ENCODE measurements at regions not wholly inside any gene's neighbourhood (a gene's known extent, or its start where the extent isn't known, plus 50 kb on each side); places are given as distances from the start of the nearest gene placed in this dataset.
"Not testable (repeated sequence)": the region's sequence is repeated elsewhere in the genome, so short reads cannot be mapped to it uniquely, and the experiment has no call there.

- not testable (repeated sequence) for H3K4me1 ChIP-seq; H3K36me3 ChIP-seq; DNase-seq; H3K27me3 ChIP-seq; H3K4me3 ChIP-seq; H3K27ac ChIP-seq; H3K9me3 ChIP-seq (replicated peaks)
Observed at GRCh38 chr7:29667096-29667669, 103.5 kb downstream of the PRR15 start.

GRCh38 chr7:29671286-29671685 lies 107.7 kb downstream of the PRR15 start:
- not testable (repeated sequence) for H3K9me3 ChIP-seq (replicated peaks); H3K4me1 ChIP-seq; H3K27ac ChIP-seq; H3K36me3 ChIP-seq; DNase-seq; H3K4me3 ChIP-seq; H3K27me3 ChIP-seq

DNA sequence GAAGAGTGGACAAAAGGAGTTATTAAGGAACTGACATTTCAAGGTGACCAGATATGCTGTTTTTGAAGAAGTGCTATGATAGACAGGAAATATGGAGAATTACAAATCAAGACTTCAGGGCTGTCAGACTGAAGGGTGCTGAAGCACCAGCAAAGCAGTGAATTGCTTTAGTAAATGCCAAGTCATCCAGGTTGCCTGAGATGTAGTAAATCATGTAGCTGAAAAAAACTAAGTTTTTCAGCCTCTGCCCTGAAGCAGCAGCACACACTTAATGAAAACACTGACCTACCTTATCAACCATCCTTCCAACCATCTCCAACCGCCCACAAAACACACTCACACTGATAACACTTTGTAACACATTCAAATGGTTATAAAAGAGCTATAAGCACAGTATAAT lies 110.0 kb downstream of the PRR15 start:
- not testable (repeated sequence) for DNase-seq; H3K27ac ChIP-seq; H3K4me3 ChIP-seq; H3K4me1 ChIP-seq; H3K9me3 ChIP-seq (replicated peaks); H3K27me3 ChIP-seq; H3K36me3 ChIP-seq

DNA sequence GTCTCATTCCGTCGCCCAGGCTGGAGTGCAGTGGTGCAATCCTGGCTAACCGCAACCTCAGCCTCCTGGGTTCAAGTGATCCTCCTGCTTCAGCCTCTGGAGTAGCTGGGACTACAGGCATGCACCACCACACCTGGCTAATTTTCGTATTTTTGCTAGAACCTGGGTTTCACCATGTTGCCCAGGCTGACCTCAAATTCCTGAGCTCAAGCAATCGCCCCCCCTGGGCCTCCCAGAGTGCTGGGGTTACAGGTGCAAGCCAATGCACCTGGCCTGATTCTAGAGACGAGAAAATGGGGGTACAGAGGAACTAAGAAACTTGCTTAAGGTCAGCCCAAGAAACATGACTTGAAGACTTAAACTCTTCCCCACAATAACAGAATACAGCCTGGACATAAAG lies 111.0 kb downstream of the PRR15 start:
- not testable (repeated sequence) for H3K27ac ChIP-seq; H3K4me1 ChIP-seq; H3K27me3 ChIP-seq; H3K9me3 ChIP-seq (replicated peaks); H3K36me3 ChIP-seq; DNase-seq; H3K4me3 ChIP-seq

- H3K36me3 ChIP-seq; H3K9me3 ChIP-seq (replicated peaks): not testable (repeated sequence)
Observed at GRCh38 chr7:29677254-29677653, 113.6 kb downstream of the PRR15 start.

DNA sequence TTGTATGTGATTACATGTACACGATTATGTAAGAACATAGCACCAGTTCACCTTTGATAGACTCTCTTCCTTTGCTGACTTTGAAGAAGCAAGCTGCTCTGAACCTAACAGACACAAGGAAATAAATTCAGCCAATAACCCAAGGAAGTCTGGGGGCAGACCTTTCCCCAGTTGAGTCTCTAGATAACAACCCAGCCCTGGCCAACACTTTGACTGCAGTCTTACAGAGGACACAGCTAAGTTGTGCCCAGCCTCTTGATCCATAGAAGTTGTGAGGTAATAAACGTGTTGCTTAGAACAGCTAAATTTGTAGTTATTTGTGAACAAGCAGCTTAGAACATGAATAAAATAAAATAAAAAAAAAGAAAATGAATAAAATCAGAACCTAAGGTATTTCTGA lies 116.3 kb downstream of the PRR15 start:
- H3K27me3 ChIP-seq; H3K36me3 ChIP-seq; H3K27ac ChIP-seq; H3K9me3 ChIP-seq (replicated peaks); DNase-seq; H3K4me3 ChIP-seq; H3K4me1 ChIP-seq: not testable (repeated sequence)

More at GRCh38 chr7:29677254-29677653, 113.6 kb downstream of the PRR15 start:
- not testable (repeated sequence) for H3K4me3 ChIP-seq, H3K27me3 ChIP-seq, H3K27ac ChIP-seq, DNase-seq, H3K4me1 ChIP-seq

DNA sequence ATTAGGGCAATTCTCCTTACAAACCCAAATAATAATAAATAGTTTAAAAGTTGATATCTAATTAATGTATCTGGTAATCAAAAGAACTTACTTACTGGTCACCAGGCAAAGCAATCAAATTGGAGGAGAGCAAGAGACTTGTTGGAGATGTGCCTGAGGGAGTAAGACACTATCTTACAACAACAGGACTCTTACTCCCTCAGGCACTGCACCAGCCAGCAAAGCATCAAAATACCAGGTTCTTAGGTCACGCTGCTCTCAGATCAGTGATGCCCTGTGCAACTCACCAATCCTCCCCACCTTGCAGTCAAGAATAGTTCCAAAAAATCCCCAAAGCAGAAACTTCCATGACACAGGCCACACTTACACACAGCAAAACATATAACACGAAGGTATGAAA lies 117.0 kb downstream of the PRR15 start:
- not testable (repeated sequence) for H3K36me3 ChIP-seq; H3K27ac ChIP-seq; DNase-seq; H3K4me1 ChIP-seq; H3K27me3 ChIP-seq; H3K9me3 ChIP-seq (replicated peaks); H3K4me3 ChIP-seq

- not testable (repeated sequence) for H3K9me3 ChIP-seq (replicated peaks); H3K27me3 ChIP-seq; H3K4me1 ChIP-seq; H3K36me3 ChIP-seq
- peak overlapping the region; percentile 94 for H3K4me3 ChIP-seq
- DNase-seq: peak in 1 of 2 experiments; percentile 30
- H3K27ac ChIP-seq: peak overlapping the region; percentile 59
Observed at GRCh38 chr7:29684151-29684786, 120.6 kb downstream of the PRR15 start.

DNA sequence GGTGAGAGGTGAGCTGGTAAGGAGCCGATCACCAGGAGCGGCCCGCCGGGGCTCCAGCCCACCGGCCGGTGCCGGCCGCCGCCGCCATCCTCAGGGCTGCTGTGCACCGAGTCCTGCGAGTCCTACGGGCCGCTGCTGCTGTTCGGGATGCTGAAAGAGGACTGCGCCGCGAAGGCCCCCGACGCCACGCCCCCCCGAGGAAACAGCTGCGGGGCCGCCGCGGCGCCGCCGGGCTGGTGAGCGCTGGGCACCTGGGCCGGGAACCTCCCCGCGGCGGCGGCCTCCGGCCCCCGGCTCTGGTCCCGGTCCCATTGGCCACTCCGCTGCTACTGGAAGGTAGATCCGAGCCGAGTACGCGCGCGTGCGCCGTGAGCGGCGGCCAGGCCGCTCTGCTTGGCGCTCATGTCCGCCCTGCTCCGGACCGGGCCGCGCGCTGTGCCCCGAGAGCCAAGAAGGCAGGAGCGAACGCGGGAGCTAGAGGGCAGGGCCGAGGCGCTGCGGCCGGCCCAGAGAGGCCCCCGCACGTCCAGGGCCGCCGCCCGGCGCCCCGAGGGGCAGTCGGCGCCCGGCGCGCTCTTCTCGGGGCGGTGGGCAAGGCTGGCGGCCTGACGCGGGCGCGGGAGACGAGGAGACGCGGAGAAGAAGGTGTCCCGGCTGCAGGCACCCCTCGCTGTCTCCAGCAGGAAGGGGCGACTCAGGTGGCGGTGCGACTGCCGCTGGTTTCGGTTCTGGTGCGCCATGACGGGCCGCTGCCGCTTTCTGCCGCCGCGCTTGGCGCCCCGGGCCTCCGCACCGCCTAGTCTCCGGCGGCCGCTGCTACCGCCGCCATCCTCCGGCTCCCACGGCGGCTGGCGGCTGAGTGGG lies 121.3 kb upstream of the WIPF3 start:
- no peaks in the 10 kb centered on the region for H3K36me3 ChIP-seq
- DNase-seq: peak; percentile 82 to 85
- H3K27ac ChIP-seq: peak overlapping the region; percentile 59
- no peaks in the 10 kb centered on the region for H3K9me3 ChIP-seq (replicated peaks)
- peak overlapping the region; percentile 94 for H3K4me3 ChIP-seq
- no peaks in the 10 kb centered on the region for H3K4me1 ChIP-seq
- no peaks in the 10 kb centered on the region for H3K27me3 ChIP-seq

DNA sequence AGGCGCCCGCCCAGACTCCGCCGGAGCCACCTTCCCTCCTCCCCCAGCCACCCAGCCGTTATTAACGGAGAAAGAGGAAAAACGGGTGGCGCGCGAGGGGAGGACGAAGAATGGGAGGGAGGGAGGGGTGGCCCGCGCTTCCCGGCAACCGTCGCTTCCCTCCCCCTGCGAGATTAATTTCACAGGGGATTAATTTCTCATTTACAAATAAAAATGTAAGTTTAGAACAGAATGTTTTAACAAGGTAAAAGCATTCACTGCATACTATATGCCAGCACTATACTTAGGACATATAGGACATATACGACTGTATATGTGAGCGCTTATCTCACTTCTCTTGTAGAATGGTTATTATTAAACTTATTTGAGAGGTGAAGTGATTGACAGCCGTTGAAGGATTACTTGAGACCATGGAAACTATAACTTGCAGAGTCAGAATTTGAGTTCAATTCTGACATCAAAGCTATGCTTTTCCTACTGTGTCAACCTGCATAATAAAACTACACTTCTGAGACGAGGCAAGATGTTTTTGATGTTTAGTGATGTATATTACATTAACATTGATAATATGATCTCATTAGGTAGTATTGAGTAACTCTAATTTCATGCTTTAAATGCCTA lies 120.5 kb upstream of the WIPF3 start:
- not testable (repeated sequence) for H3K9me3 ChIP-seq (replicated peaks); H3K36me3 ChIP-seq; H3K27me3 ChIP-seq; H3K4me1 ChIP-seq
- peak overlapping the region; percentile 94 for H3K4me3 ChIP-seq
- DNase-seq: peak in 1 of 2 experiments; percentile 37
- peak overlapping the region; percentile 59 for H3K27ac ChIP-seq

DNA sequence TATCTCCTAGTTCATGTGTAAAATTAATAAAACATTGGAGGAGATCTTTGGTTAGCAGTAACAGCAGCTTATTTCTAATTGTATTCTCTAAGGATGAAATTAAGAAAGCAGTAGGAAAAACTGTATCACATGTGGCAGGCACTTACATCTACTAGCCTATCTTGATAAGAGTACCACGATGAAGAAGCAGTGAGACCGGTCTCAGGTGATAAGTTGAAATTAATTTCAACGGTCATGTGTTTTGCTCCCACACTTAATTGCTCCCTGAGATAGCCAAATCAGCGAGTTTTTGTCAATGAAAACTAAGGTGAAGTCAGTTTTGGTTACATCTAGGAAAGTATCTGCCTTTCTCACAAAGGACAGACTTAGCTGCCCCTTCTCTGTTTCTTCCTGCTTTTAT lies 115.8 kb upstream of the WIPF3 start:
- H3K9me3 ChIP-seq (replicated peaks); H3K4me1 ChIP-seq; H3K27ac ChIP-seq; H3K36me3 ChIP-seq; DNase-seq; H3K27me3 ChIP-seq; H3K4me3 ChIP-seq: not testable (repeated sequence)

DNA sequence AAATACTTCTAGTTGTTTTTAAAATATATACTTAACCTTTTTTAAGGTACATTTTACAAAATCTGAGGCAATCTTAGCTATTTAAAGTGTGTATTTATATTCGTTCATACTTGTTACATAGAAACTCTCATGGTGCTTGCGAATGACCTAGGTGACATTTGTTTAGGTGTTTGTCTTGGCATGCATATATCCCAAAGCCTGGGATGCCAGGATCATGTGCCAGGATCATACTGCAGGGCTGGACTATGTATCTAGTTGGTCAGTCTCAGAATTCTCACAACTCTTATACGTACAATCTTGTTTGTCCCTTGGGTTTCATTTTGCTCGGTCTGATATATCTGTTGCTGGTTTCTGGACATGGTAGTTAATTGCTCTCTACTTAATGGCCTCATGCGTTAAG lies 109.9 kb upstream of the WIPF3 start:
- H3K9me3 ChIP-seq (replicated peaks); H3K4me1 ChIP-seq; DNase-seq; H3K27ac ChIP-seq; H3K27me3 ChIP-seq; H3K4me3 ChIP-seq; H3K36me3 ChIP-seq: not testable (repeated sequence)

- H3K9me3 ChIP-seq (replicated peaks); H3K27ac ChIP-seq; DNase-seq; H3K4me3 ChIP-seq; H3K4me1 ChIP-seq; H3K36me3 ChIP-seq; H3K27me3 ChIP-seq: not testable (repeated sequence)
Observed at GRCh38 chr7:29699723-29700122, 106.6 kb upstream of the WIPF3 start.

- H3K4me3 ChIP-seq; H3K4me1 ChIP-seq; H3K9me3 ChIP-seq (replicated peaks); H3K36me3 ChIP-seq; DNase-seq; H3K27ac ChIP-seq; H3K27me3 ChIP-seq: not testable (repeated sequence)
Observed at GRCh38 chr7:29701540-29701939, 104.8 kb upstream of the WIPF3 start.

DNA sequence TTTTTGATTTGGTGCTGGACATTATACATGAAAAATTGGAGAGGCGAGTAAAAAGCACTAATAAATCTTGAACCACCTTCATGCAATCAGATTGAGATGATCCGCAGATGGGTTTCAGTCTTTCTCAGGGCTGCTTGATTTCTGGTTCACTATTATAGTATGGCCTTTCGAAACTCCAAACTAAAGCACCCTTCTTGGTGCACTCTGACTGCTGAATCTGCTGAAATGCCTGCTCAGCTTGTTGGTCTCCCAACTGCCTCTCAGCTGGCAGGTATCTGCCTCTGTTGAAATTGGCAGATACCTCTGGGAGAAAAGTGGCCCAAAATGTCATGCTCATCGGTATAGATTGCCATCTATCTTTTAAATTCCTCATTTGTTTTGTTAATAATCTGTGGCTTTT lies 102.5 kb upstream of the WIPF3 start:
- not testable (repeated sequence) for H3K36me3 ChIP-seq; DNase-seq; H3K27ac ChIP-seq; H3K4me3 ChIP-seq; H3K4me1 ChIP-seq; H3K9me3 ChIP-seq (replicated peaks); H3K27me3 ChIP-seq

Data from SJCRH30 (cell line).